ENCODE measurements at regions not wholly inside any gene's neighbourhood (a gene's known extent, or its start where the extent isn't known, plus 50 kb on each side); places are given as distances from the start of the nearest gene placed in this dataset.

DNA sequence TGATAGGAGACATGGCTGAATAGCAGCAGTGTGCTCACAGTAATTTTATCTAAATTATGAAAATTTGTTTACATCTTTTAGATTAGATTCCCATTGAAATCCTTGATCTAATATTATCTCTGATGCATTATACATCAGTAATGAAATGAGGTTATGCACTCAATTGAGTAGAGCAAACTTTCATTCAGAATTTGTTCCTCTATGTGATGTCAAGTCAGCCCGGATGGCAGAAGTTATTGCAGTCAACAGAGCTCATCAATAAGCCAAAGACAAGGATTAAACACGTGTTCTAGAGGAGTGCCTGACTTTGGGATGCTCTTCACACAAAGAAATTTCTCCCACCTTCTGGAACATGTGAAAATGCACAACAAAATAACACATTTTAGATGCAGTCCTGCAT is 688.8 kb downstream of the TMEM121 start:
- H3K27ac Mint-ChIP-seq: no peak overlapping the region
- DNase-seq (ENCODE audit: low spot score): no peak
- no peaks in the 10 kb centered on the region; the same call in 1 of the 2 replicates for H3K36me3 ChIP-seq (ENCODE audit: insufficient read depth)
- H3K4me1 Mint-ChIP-seq: no peaks in the 10 kb centered on the region
- H3K4me1 ChIP-seq (ENCODE audit: insufficient read depth): no peaks in the 10 kb centered on the region
- H3K4me3 Mint-ChIP-seq: no peak overlapping the region
- TF ChIP-seq STAT1 (IDR thresholded peaks at IDR 0.05; ENCODE audit: unreplicated experiment) (no peak), EZH2phosphoT487 (IDR thresholded peaks at IDR 0.05; ENCODE audit: unreplicated experiment) (no peak), POLR2AphosphoS5 (IDR thresholded peaks at IDR 0.05; ENCODE audit: low read depth) (no peak), ETS1 (IDR thresholded peaks at IDR 0.05) (no peak), REST (IDR thresholded peaks at IDR 0.05; ENCODE audit: unreplicated experiment) (no peak), EZH2 (IDR thresholded peaks at IDR 0.05; ENCODE audit: low read depth, unreplicated experiment) (no peak), ZNF331 (CRISPR knock-in tag; IDR thresholded peaks at IDR 0.05; ENCODE audit: low read depth) (no peak), ZNF114 (CRISPR knock-in tag; IDR thresholded peaks at IDR 0.05) (no peak), NANOG (IDR thresholded peaks at IDR 0.05; ENCODE audit: borderline replicate concordance) (no peak), JUNB (IDR thresholded peaks at IDR 0.05; ENCODE audit: unreplicated experiment) (no peak), CREB1 (CRISPR knock-in tag; IDR thresholded peaks at IDR 0.05; ENCODE audit: low read depth) (no peak)
- TF ChIP-seq, protein P1, sequence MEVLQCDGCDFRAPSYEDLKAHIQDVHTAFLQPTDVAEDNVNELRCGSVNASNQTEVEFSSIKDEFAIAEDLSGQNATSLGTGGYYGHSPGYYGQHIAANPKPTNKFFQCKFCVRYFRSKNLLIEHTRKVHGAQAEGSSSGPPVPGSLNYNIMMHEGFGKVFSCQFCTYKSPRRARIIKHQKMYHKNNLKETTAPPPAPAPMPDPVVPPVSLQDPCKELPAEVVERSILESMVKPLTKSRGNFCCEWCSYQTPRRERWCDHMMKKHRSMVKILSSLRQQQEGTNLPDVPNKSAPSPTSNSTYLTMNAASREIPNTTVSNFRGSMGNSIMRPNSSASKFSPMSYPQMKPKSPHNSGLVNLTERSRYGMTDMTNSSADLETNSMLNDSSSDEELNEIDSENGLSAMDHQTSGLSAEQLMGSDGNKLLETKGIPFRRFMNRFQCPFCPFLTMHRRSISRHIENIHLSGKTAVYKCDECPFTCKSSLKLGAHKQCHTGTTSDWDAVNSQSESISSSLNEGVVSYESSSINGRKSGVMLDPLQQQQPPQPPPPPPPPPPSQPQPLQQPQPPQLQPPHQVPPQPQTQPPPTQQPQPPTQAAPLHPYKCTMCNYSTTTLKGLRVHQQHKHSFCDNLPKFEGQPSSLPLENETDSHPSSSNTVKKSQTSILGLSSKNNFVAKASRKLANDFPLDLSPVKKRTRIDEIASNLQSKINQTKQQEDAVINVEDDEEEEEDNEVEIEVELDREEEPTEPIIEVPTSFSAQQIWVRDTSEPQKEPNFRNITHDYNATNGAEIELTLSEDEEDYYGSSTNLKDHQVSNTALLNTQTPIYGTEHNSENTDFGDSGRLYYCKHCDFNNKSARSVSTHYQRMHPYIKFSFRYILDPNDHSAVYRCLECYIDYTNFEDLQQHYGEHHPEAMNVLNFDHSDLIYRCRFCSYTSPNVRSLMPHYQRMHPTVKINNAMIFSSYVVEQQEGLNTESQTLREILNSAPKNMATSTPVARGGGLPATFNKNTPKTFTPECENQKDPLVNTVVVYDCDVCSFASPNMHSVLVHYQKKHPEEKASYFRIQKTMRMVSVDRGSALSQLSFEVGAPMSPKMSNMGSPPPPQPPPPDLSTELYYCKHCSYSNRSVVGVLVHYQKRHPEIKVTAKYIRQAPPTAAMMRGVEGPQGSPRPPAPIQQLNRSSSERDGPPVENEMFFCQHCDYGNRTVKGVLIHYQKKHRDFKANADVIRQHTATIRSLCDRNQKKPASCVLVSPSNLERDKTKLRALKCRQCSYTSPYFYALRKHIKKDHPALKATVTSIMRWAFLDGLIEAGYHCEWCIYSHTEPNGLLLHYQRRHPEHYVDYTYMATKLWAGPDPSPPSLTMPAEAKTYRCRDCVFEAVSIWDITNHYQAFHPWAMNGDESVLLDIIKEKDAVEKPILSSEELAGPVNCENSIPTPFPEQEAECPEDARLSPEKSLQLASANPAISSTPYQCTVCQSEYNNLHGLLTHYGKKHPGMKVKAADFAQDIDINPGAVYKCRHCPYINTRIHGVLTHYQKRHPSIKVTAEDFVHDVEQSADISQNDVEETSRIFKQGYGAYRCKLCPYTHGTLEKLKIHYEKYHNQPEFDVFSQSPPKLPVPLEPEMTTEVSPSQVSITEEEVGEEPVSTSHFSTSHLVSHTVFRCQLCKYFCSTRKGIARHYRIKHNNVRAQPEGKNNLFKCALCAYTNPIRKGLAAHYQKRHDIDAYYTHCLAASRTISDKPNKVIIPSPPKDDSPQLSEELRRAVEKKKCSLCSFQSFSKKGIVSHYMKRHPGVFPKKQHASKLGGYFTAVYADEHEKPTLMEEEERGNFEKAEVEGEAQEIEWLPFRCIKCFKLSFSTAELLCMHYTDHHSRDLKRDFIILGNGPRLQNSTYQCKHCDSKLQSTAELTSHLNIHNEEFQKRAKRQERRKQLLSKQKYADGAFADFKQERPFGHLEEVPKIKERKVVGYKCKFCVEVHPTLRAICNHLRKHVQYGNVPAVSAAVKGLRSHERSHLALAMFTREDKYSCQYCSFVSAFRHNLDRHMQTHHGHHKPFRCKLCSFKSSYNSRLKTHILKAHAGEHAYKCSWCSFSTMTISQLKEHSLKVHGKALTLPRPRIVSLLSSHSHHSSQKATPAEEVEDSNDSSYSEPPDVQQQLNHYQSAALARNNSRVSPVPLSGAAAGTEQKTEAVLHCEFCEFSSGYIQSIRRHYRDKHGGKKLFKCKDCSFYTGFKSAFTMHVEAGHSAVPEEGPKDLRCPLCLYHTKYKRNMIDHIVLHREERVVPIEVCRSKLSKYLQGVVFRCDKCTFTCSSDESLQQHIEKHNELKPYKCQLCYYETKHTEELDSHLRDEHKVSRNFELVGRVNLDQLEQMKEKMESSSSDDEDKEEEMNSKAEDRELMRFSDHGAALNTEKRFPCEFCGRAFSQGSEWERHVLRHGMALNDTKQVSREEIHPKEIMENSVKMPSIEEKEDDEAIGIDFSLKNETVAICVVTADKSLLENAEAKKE (CRISPR knock-in tag; IDR thresholded peaks at IDR 0.05): no peak
- TF ChIP-seq, protein P2, sequence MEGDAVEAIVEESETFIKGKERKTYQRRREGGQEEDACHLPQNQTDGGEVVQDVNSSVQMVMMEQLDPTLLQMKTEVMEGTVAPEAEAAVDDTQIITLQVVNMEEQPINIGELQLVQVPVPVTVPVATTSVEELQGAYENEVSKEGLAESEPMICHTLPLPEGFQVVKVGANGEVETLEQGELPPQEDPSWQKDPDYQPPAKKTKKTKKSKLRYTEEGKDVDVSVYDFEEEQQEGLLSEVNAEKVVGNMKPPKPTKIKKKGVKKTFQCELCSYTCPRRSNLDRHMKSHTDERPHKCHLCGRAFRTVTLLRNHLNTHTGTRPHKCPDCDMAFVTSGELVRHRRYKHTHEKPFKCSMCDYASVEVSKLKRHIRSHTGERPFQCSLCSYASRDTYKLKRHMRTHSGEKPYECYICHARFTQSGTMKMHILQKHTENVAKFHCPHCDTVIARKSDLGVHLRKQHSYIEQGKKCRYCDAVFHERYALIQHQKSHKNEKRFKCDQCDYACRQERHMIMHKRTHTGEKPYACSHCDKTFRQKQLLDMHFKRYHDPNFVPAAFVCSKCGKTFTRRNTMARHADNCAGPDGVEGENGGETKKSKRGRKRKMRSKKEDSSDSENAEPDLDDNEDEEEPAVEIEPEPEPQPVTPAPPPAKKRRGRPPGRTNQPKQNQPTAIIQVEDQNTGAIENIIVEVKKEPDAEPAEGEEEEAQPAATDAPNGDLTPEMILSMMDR (conservative IDR thresholded peaks at IDR 0.05; ENCODE audit: low read depth in 2 of 2): no peak
- H4K20me1 ChIP-seq (replicated peaks; ENCODE audit: insufficient read depth): no peaks in the 10 kb centered on the region
- no peak overlapping the region for H2AFZ ChIP-seq
- H3K4me3 ChIP-seq: no peak overlapping the region
- H3K27me3 ChIP-seq (ENCODE audit: insufficient read depth): no peaks in the 10 kb centered on the region
- H3K36me3 Mint-ChIP-seq (ENCODE audit: low read depth): peaks cover 56% of the 10 kb centered on the region
- no peaks in the 10 kb centered on the region for H3K79me2 ChIP-seq (replicated peaks; ENCODE audit: insufficient read depth)
- H3K27ac ChIP-seq (ENCODE audit: low read depth): no peak overlapping the region
- no peaks in the 10 kb centered on the region for H3K9me2 ChIP-seq (ENCODE audit: insufficient read depth)
- H3K27me3 Mint-ChIP-seq (ENCODE audit: insufficient read depth, low read depth, poor library complexity): peaks cover 5% of the 10 kb centered on the region
- no peak overlapping the region for H3K4me2 ChIP-seq
- ATAC-seq: no peak
- H3K9me3 Mint-ChIP-seq: peaks cover 97% of the 10 kb centered on the region
- H3F3A ChIP-seq (replicated peaks; ENCODE audit: low read depth): no peaks in the 10 kb centered on the region
